CD4-positive, alpha-beta T cell treated with Interleukin-1 beta for 1 hour (primary cell): ENCODE measurements at regions not wholly inside any gene's neighbourhood (a gene's known extent, or its start where the extent isn't known, plus 50 kb on each side); places are given as distances from the start of the nearest gene placed in this dataset.

ENCODE experiments used
- DNase-seq, 2 donors: peaks; one replicate each; pipeline ENCODE4 v3.0.0-alpha.2; 2020 to 2022

GRCh38 chr6:8275667-8276066 is 159.7 kb downstream of the SLC35B3 start:
- DNase-seq, result no peak

DNA sequence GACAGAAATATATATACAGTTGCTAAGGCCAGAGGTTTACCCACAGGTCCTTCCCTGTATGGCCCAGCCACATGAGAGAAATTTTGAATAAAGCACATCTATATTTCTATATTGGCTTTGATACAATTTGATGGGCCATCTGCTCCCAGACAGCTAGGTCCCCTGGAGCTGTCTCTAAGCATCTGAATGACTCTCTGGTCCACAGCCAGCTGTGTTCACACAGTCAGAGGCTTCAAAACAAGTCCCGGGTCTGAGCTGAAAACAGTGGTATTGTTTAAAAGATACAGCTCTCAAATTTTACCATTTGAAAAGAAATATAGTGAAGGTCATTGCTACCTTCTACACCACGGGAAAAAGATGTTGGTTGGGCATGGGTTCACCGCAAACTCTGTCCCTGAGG is 161.1 kb downstream of the SLC35B3 start:
- DNase-seq, result no peak

DNA sequence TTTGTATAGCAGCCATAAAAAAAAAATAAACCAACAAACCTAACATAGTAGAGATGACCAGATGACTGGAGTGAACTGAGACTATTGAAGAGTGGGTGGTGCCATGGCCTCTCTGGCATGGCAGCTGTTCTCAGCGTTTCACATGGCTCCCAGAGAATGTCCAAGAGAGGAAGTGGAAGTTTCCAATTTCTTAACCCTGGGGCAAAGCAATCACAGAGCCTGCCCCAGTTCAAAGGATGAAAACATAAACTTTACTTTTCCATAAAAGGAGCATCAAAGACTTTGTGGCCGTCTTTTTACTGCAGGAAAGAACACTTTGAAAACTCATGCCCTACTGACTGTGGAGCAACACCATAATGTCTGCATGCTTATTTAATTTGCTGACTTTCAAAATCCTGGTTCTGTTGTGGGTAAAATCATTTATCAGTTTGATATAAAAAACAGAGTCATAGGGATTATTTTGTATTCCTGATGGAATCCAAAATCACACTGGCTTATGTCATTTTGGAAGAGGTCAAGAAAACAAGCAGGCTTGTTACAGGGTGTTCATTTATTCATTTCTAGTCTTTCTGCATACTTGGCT is 165.4 kb downstream of the SLC35B3 start:
- no peak for DNase-seq

DNA sequence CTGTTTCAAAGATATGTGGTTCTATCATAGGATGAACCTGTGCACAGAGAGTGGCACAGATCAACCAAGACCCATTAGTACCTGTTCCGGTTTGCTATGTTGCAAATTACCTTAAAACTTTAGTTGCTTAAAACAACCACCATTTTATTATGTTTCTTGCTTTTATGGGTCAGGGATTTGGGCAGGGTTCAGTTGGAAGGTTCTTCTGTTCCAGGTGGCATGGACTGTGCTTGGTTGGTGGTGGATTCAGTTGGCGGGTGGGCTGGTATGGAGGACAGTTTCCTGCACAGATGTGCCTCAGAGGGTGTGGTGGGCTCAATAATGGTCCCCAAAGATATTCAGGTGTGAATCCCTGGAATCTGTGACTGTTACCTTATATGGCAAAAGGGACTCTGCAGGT is 166.3 kb downstream of the SLC35B3 start:
- DNase-seq, result no peak

GRCh38 chr6:8268606-8269005 is 166.3 kb upstream of the EEF1E1 start:
- no peak for DNase-seq

GRCh38 chr6:8268156-8268555 is 165.8 kb upstream of the EEF1E1 start:
- DNase-seq, result no peak

GRCh38 chr6:8260610-8261009 is 158.3 kb upstream of the EEF1E1 start:
- no peak for DNase-seq

DNA sequence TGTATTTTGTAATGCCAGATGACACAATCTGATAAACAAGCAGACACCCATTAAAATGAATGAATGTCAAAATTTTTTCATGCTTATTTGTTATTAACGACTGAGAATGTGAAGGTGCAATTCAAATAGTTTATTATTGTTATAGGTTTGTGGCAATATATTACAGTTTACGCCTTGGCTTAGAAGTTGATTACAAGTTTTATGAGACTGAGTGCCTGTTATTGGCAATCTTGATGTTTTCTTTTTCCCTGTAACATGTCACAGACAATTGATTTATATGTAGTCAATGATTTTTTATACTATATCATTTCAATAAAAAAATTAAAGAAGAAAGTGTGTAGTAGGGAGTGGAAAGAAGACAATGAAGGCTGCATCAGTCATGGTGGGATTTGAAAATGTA is 144.1 kb upstream of the EEF1E1 start:
- DNase-seq, result no peak

GRCh38 chr6:8245726-8246125 is 143.4 kb upstream of the EEF1E1 start:
- no peak for DNase-seq

DNA sequence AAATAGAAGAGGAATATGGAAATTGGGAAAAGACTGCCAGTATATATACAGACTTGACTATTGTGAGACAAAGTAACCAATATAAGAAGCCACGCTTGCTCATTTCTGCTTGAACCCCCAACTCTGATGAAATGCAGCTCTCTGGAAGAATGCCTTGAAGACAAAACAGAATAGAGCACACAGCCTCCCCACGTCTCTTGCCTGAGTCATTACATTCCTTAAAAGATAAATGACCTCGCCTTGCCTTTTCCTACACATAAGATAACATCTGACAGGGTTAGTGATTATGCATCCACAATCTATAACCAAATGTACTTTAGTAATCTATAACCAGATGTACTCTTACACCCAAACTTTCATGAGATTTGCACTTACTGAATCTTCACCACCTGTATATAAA is 141.1 kb upstream of the EEF1E1 start:
- no peak for DNase-seq

DNA sequence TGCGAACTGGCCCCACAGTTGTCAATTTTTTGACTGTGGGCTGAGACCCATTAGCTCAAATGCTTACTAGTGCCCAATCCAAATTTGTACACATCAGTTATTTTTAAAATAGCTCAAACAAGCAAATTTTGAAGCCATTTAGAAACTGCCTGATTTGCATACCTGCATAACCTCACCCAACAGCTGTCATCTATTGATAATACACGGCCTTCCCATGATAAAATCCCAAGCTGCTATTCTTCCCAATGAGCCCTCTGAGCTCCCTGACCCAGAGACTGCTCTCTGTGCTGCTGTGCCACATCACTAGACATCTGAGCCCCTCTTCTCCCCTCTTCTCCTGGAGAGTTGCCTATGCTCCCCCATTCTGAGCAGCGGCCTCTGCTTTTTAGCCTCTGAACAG is 140.5 kb upstream of the EEF1E1 start:
- DNase-seq, result no peak

DNA sequence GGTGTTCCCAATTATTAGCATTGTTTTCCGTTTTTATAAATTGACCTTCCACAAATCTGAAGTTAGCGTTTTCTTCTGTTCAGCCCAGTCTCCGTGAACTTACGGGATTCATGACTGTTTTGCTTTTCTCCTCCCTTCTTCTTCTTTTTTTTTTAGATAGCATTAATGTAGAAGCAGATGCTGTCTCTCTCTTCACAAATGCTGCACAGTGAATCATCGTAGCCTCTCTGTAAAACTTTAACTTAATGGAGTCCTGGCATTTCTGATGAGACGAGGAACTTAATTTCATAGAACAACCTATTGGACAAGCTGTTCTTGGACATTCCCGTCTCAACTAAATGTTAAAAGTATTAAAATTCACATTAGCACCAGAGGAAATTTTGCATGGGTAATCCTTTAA is 138.0 kb upstream of the EEF1E1 start:
- no peak for DNase-seq

- DNase-seq, result no peak
Measured at GRCh38 chr6:8238773-8239683, 136.7 kb upstream of the EEF1E1 start.

DNA sequence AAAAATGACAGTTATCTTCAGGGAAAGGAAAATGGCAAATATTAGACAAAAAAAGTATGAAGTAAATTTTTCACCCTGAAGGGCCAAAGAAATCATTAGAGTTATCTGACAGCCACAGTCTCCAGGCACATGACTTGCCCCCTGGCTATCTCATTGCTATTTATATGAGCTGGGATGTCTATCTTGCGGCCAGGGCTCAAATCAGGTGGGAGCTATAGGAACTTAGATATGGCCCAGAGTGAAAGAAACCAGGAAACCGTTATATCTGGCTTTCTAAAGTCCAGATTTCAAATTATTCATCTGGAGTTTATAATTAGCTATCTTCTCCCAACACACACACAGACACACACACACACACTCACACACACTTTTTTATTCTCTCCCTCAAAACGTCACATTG is 135.3 kb upstream of the EEF1E1 start:
- no peak for DNase-seq

- DNase-seq, result no peak
Measured at GRCh38 chr6:8236956-8237355, 134.6 kb upstream of the EEF1E1 start.

DNA sequence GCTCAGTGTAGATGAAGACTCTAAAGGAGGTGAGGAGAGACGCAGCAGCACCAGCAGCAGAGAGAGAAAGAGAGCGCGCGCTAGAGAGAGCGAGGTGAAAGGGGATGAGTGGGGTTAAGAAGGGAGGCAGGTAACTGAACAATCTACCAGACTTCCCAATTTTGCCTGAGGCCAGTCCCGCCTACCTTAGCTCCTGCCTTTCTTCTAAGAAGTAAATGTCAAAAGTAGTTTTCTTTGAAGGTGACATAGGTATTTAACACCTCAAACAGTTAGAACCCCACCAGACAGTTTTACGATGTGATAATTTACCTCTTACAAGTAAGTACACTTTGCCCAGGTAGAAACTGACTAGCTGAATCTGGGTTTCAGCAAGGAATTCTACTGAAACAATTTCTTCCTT is 132.0 kb upstream of the EEF1E1 start:
- DNase-seq, result no peak

- no peak for DNase-seq
Measured at GRCh38 chr6:8231956-8232355, 129.6 kb upstream of the EEF1E1 start.

DNA sequence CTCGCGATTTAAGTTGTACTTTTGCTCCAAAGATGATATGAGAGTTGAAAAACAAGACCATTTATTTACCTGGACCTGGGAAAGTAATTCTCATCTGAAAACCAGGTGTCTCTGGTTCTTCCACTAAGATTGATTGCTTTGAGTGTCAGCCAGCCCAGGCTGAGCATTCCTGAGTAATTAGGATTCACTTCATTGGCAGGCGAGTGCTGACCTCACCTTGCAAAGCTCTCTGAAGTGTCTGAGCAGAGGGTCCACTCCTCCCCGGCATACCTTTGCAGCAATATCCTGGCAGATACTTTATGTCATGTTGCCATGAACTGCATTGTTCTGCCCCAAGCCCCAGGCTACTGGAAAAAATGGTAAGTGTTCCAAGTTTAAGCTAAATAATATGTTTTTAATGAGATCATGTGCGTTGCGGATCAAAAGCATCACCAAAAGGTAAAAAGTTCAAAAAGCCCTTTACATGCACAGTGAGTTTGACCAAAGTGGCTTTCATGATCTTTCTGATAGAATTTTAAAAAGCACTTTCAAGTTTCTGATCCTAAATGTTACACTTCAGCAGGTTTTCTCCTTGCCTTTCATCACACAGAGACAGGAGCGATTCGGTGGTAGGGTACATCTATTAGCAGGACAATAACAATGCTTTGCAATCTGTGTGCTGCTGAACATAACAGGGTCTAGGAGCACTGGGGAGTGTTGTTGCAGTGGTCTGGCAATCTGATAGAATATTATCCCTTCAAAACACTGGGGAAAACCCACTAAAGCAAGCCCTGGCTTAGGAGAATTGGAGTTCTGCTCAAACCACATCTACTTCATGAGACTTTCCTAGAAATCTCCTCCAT is 127.8 kb upstream of the EEF1E1 start:
- DNase-seq, result no peak

- no peak for DNase-seq
Measured at GRCh38 chr6:8225113-8225512, 122.8 kb upstream of the EEF1E1 start.

DNA sequence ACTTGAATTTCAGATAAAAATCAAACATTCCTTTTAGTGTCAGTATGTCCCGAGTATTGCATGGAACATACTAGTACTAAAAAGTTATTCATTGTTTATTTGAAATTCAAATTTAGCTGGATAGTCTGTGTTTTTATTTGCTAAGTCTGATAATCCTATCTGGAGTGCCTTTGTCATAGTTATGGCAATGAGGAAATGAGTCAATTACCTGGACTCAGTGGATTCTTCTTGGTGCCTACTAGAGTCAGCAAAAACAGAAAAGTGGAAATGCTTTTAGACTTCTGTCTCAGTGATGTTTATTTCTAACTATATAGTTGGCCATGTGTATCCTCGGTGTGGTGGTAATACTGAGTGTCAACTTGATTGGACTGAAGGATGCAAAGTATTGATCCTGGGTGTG is 121.3 kb upstream of the EEF1E1 start:
- no peak for DNase-seq

GRCh38 chr6:8219352-8219943 is 117.1 kb upstream of the EEF1E1 start:
- peak in 1 of 2 donors; percentile 41 for DNase-seq

DNA sequence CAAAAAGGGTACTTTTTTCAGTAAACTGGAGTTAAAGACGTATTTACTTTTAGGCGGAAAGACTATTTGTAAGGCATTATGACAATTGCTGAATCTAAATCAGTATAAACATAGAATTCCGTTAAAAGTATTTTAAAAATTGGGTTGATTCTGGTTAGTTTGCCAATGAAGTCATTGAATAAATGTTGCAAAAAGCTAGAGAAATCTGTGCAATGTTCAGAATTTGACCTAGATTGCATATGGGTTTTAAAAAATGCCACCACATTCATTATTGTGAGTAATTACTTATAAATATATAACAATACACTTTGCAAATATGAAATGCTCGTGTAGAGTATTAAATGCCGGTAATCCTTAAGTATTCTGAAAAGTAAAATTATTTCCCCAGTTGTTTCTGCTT is 116.5 kb upstream of the EEF1E1 start:
- no peak for DNase-seq

DNA sequence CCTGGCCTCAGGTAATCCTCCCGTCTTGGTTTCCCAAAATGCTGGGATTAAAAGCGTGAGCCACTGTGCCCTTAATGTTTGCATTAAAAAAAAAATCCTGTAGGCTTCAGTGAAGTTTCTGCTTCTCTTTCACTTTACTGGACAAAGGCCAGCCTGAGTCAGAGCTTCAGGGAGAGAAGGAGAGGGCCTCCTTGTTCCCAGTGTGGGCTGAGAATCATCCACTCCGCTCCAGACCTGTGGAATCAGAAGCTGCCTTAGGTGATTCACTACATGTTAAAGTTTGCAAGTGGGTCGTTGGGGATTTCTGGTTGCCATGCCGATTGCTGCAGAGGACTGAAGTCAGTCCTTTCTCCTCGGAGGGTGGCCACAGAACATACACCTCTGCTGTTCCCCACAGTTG is 113.3 kb upstream of the EEF1E1 start:
- DNase-seq, result no peak
